B cell (primary cell): ENCODE measurements at regions not wholly inside any gene's neighbourhood (a gene's known extent, or its start where the extent isn't known, plus 50 kb on each side); places are given as distances from the start of the nearest gene placed in this dataset.

ENCODE experiments used
- EZH2 ChIP-seq: IDR thresholded peaks from 2 replicates; pipeline ENCODE4 v1.6.1; 2012; ENCODE audit warnings: borderline replicate concordance, low read depth, mild to moderate bottlenecking, moderate library complexity, low read length; ENCODE audit not compliant: insufficient read depth, poor library complexity, severe bottlenecking
- TF ChIP-seq, protein P1 (sequence below): fragments of 200-600 bp; IDR thresholded peaks from one replicate; pipeline ENCODE4 v1.8.0; 2022; ENCODE audit warnings: antibody characterized with exemption, mild to moderate bottlenecking

DNA sequence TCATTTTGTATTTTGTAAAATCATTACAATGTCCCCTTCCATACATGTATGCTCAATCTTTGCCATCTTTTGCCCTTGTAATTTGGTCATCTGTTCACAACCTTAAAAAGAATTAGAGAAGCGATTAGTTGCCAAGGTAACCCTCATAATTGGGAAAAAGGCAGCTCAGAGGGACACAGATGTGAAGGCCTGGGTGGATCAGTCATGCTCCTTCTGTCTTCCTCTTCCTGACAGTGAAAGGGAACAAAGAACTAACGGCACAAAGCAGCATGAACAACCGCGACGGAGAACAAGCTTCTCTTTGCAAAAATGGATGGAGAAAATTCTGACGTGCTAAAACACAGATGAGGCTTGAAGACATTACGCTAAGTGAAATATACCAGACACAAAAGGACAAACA, 78.7 kb upstream of the COG2 start:
- TF ChIP-seq, protein P1, sequence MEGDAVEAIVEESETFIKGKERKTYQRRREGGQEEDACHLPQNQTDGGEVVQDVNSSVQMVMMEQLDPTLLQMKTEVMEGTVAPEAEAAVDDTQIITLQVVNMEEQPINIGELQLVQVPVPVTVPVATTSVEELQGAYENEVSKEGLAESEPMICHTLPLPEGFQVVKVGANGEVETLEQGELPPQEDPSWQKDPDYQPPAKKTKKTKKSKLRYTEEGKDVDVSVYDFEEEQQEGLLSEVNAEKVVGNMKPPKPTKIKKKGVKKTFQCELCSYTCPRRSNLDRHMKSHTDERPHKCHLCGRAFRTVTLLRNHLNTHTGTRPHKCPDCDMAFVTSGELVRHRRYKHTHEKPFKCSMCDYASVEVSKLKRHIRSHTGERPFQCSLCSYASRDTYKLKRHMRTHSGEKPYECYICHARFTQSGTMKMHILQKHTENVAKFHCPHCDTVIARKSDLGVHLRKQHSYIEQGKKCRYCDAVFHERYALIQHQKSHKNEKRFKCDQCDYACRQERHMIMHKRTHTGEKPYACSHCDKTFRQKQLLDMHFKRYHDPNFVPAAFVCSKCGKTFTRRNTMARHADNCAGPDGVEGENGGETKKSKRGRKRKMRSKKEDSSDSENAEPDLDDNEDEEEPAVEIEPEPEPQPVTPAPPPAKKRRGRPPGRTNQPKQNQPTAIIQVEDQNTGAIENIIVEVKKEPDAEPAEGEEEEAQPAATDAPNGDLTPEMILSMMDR = no peak
- TF ChIP-seq EZH2 = no peak
